Endothelial cell of umbilical vein (primary cell): ENCODE measurements at regions not wholly inside any gene's neighbourhood (a gene's known extent, or its start where the extent isn't known, plus 50 kb on each side); places are given as distances from the start of the nearest gene placed in this dataset.

ENCODE experiments used
- BruUV-seq: library from RNA; stranded (reverse); fragments of 400-500 nt; replicated peaks from 2 replicates; lab custom pipeline; 2021; lab: Mats Ljungman, UMichigan
- CTCF ChIA-PET: fragments of 300-600, 350-600 bp; sonication (Branson Sonifier 250); formaldehyde crosslinking; loops from one replicate; lab custom pipeline; 2021; ENCODE audit warnings: antibody characterized with exemption, inconsistent platforms; lab: Charles Lee
- POLR2A ChIA-PET: fragments of 300-600, 350-600 bp; sonication (Branson Sonifier 250); formaldehyde crosslinking; loops from one replicate; lab custom pipeline; 2021; ENCODE audit warnings: antibody characterized with exemption, inconsistent platforms; lab: Charles Lee
- DNase-seq: peaks from one replicate; pipeline ENCODE4 v3.0.0-alpha.2; 2011; ENCODE audit warnings: low read depth, low spot score
- FAIRE-seq: peaks from 2 replicates; lab custom pipeline; 2011; peaks lifted over from hg19 to GRCh38; lab: Jason Lieb, UNC
- H2AFZ ChIP-seq: 2 replicates; pipeline ENCODE4 v1.6.0; 2012; ENCODE audit warnings: low read depth, low read length, control low read depth, inconsistent platforms
- H3K27ac ChIP-seq: 2 replicates; pipeline ENCODE4 v1.5.1; 2011; ENCODE audit warnings: low read depth, mild to moderate bottlenecking, control low read depth, low read length, moderate library complexity; ENCODE audit not compliant: insufficient read depth
- H3K27me3 ChIP-seq, 2 experiments: 2 replicates each; pipeline versions ENCODE4 v1.6.0 to v1.6.1; 2011; ENCODE audit warnings: low read length in 2 of 2, mixed read lengths in 1 of 2; ENCODE audit not compliant: control insufficient read depth in 2 of 2, insufficient read depth in 2 of 2
- H3K36me3 ChIP-seq, 2 experiments: 2 replicates in 1 of 2; 3 replicates in 1 of 2; pipeline ENCODE4 v1.5.1; 2011; ENCODE audit warnings: low read length in 2 of 2, mild to moderate bottlenecking in 1 of 2, moderate library complexity in 1 of 2; ENCODE audit not compliant: control insufficient read depth in 2 of 2, insufficient read depth in 2 of 2; ENCODE audit errors: extremely low read depth in 1 of 2
- H3K4me1 ChIP-seq: 3 replicates; pipeline ENCODE4 v1.5.1; 2011; ENCODE audit warnings: mild to moderate bottlenecking, low read length; ENCODE audit not compliant: control insufficient read depth, insufficient read depth; ENCODE audit errors: extremely low read depth
- H3K4me2 ChIP-seq: 2 replicates; pipeline ENCODE4 v1.6.1; 2011; ENCODE audit warnings: low read length, control low read depth, mixed read lengths; ENCODE audit not compliant: insufficient read depth
- H3K4me3 ChIP-seq, 3 experiments: fragments of 200-600 bp in 1 of 3; sonication (generic), shearing (Covaris generic) in 1 of 3; replicated peaks in 1 of 3; 2 replicates each; pipeline ENCODE4 v1.5.1; 2011 to 2016; ENCODE audit warnings: control low read depth in 3 of 3, low read length in 3 of 3, mild to moderate bottlenecking in 2 of 3, inconsistent platforms in 1 of 3, low read depth in 1 of 3, moderate library complexity in 1 of 3; ENCODE audit not compliant: insufficient read depth in 1 of 3
- H3K79me2 ChIP-seq: 2 replicates; pipeline ENCODE4 v1.6.0; 2012; ENCODE audit warnings: low read length, inconsistent platforms; ENCODE audit not compliant: control insufficient read depth, insufficient read depth
- H3K9ac ChIP-seq: replicated peaks from 2 replicates; pipeline ENCODE3; 2011; ENCODE audit warnings: low read length, control low read depth; ENCODE audit not compliant: insufficient read depth; ENCODE audit errors: extremely low read depth
- H3K9me1 ChIP-seq: replicated peaks from 3 replicates; pipeline ENCODE4 v1.6.0; 2011; ENCODE audit warnings: mild to moderate bottlenecking, low read length; ENCODE audit not compliant: control insufficient read depth, insufficient read depth; ENCODE audit errors: extremely low read depth
- H3K9me3 ChIP-seq: replicated peaks from 2 replicates; pipeline ENCODE4 v1.5.1; 2012; ENCODE audit warnings: low read length, inconsistent platforms; ENCODE audit not compliant: control insufficient read depth, insufficient read depth
- H4K20me1 ChIP-seq: replicated peaks from 2 replicates; pipeline ENCODE3; 2011; ENCODE audit warnings: mild to moderate bottlenecking, low read length; ENCODE audit not compliant: control insufficient read depth, insufficient read depth; ENCODE audit errors: extremely low read depth
- EZH2 ChIP-seq: IDR thresholded peaks from 2 replicates; pipeline ENCODE4 v1.6.1; 2012; ENCODE audit warnings: borderline replicate concordance, low read depth, mild to moderate bottlenecking, moderate library complexity, low read length, inconsistent platforms; ENCODE audit not compliant: severe bottlenecking
- FOS ChIP-seq: IDR thresholded peaks from 2 replicates; pipeline ENCODE4 v1.6.1; 2011; ENCODE audit warnings: mild to moderate bottlenecking, low read length, moderate library complexity, borderline replicate concordance; ENCODE audit not compliant: insufficient read depth
- GATA2 ChIP-seq: IDR thresholded peaks from 2 replicates; pipeline ENCODE4 v1.7.0; 2011; ENCODE audit warnings: low read depth, mild to moderate bottlenecking, moderate library complexity, mixed read lengths, low read length; ENCODE audit not compliant: insufficient read length, insufficient read depth
- JUN ChIP-seq: IDR thresholded peaks from 2 replicates; pipeline ENCODE4 v1.6.1; 2011; ENCODE audit warnings: borderline replicate concordance, low read depth; ENCODE audit not compliant: insufficient read length, insufficient read depth
- MYC ChIP-seq: IDR thresholded peaks from one replicate; pipeline ENCODE4 v1.6.1; 2011; ENCODE audit warnings: mild to moderate bottlenecking, low read depth, low read length
- POLR2A ChIP-seq: IDR thresholded peaks from 2 replicates; pipeline ENCODE4 v1.6.1; 2012; ENCODE audit warnings: low read depth, mild to moderate bottlenecking, control low read depth, low read length
- POLR2AphosphoS5 ChIP-seq: IDR thresholded peaks from 2 replicates; pipeline ENCODE4 v1.6.1; 2012; ENCODE audit warnings: low read depth, mild to moderate bottlenecking, control low read depth, low read length, moderate library complexity; ENCODE audit not compliant: insufficient read depth
- dilution Hi-C: fragments of 300-500 bp; cut with MboI; formaldehyde crosslinking; loops from one replicate; pipeline ENCODE4 v1.15.0; 2019; ENCODE audit warnings: low sequenced_read_pairs; ENCODE audit not compliant: extremely low pct_ligation_motif_present
- intact Hi-C: fragments of 100-400 bp; cut with micrococcal nuclease; formaldehyde crosslinking; loops from one replicate; pipeline ENCODE4 v1.10.0; 2022
- TF ChIP-seq, protein P1 (sequence below): IDR thresholded peaks from 2 replicates; pipeline ENCODE4 v1.6.1; 2011; ENCODE audit not compliant: insufficient read depth, insufficient read length
- TF ChIP-seq, protein P2 (sequence below), 2 donors: IDR thresholded peaks; 1 replicate in 1 of 2; 2 replicates in 1 of 2; pipeline ENCODE4 v1.5.1; 2011; ENCODE audit warnings: low read length in 2 of 2, mild to moderate bottlenecking in 2 of 2, moderate library complexity in 2 of 2, control low read depth in 1 of 2, inconsistent platforms in 1 of 2, low read depth in 1 of 2; ENCODE audit not compliant: insufficient read depth in 1 of 2; ENCODE audit errors: extremely low read depth in 1 of 2

DNA sequence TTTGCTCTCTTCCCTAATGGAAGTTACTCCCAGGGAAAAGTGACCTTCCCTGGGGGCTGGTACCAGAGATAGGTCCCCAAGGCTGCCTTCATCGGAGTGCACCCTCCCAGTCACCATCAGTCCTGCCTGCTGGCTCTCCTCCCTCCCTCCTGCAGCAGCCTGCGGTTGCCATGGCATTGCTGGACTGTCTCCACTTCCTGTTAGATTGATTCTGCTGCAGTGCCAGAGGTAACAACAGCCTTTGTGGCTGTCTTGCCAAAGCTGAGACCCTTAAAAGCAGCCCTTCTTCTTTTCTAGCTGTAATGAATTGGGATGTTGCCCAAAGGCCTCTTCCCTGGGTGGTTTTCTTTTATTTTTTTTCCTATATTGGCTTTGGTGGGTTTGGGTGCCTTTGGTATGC is 78.1 kb upstream of the PRLR start:
- dilution Hi-C loops (no loop called here), intact Hi-C loops (no loop called here)
- ChIA-PET CTCF (no interaction called here), POLR2A (no interaction called here)
- no TSS peak for BruUV-seq
- no peaks in the 10 kb centered on the region for H3K79me2 ChIP-seq
- no peak overlapping the region for H3K27ac ChIP-seq
- no peak overlapping the region for H3K9ac ChIP-seq
- no peak overlapping the region for H3K4me3 ChIP-seq
- H3K9me3 ChIP-seq: no peaks in the 10 kb centered on the region
- H3K9me1 ChIP-seq: no peaks in the 10 kb centered on the region
- FAIRE-seq (no peak), DNase-seq (no peak)
- H3K27me3 ChIP-seq: no peaks in the 10 kb centered on the region
- H2AFZ ChIP-seq: no peak overlapping the region
- no peaks in the 10 kb centered on the region for H4K20me1 ChIP-seq
- no peaks in the 10 kb centered on the region for H3K4me1 ChIP-seq
- no peaks in the 10 kb centered on the region for H3K36me3 ChIP-seq
- no peak overlapping the region for H3K4me2 ChIP-seq
- TF ChIP-seq MYC: no peak
- no peak for TF ChIP-seq GATA2
- TF ChIP-seq POLR2A: no peak
- TF ChIP-seq, protein P1, sequence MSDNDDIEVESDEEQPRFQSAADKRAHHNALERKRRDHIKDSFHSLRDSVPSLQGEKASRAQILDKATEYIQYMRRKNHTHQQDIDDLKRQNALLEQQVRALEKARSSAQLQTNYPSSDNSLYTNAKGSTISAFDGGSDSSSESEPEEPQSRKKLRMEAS: no peak
- no peak for TF ChIP-seq POLR2AphosphoS5
- TF ChIP-seq EZH2: no peak
- TF ChIP-seq, protein P2, sequence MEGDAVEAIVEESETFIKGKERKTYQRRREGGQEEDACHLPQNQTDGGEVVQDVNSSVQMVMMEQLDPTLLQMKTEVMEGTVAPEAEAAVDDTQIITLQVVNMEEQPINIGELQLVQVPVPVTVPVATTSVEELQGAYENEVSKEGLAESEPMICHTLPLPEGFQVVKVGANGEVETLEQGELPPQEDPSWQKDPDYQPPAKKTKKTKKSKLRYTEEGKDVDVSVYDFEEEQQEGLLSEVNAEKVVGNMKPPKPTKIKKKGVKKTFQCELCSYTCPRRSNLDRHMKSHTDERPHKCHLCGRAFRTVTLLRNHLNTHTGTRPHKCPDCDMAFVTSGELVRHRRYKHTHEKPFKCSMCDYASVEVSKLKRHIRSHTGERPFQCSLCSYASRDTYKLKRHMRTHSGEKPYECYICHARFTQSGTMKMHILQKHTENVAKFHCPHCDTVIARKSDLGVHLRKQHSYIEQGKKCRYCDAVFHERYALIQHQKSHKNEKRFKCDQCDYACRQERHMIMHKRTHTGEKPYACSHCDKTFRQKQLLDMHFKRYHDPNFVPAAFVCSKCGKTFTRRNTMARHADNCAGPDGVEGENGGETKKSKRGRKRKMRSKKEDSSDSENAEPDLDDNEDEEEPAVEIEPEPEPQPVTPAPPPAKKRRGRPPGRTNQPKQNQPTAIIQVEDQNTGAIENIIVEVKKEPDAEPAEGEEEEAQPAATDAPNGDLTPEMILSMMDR (IDR thresholded peaks at IDR 0.05; ENCODE audit: extremely low read depth in 1 of 2, insufficient read depth in 1 of 2, low read depth in 1 of 2, low read length in 2 of 2): no peak
- no peak for TF ChIP-seq JUN
- TF ChIP-seq FOS: no peak
